Hematopoietic multipotent progenitor cell (in vitro differentiated cells): ENCODE measurements at regions not wholly inside any gene's neighbourhood (a gene's known extent, or its start where the extent isn't known, plus 50 kb on each side); places are given as distances from the start of the nearest gene placed in this dataset.
"Not testable (repeated sequence)": the region's sequence is repeated elsewhere in the genome, so short reads cannot be mapped to it uniquely, and the experiment has no call there.

Experiments used
- DNase-seq, 3 donors: peaks; one replicate each; pipeline ENCODE4 v3.0.0-alpha.2; 2011 to 2015; ENCODE audit warnings: low read depth in 2 of 3, low spot score in 2 of 3

GRCh38 chr2:242041816-242042215 lies 172.3 kb downstream of the RTP5 start:
- DNase-seq, result no peak

GRCh38 chr2:242043538-242044312 lies 174.2 kb downstream of the RTP5 start:
- no peak for DNase-seq

- no peak for DNase-seq
These were observed 174.7 kb downstream of the RTP5 start for GRCh38 chr2:242044313-242044590.

GRCh38 chr2:242045596-242046144 lies 176.1 kb downstream of the RTP5 start:
- DNase-seq, result not testable (repeated sequence)

GRCh38 chr2:242046206-242046826 lies 176.8 kb downstream of the RTP5 start:
- DNase-seq, result no peak

- DNase-seq, result no peak
These were observed 178.4 kb downstream of the RTP5 start for GRCh38 chr2:242047963-242048362.

GRCh38 chr2:242048479-242048878 lies 178.9 kb downstream of the RTP5 start:
- no peak for DNase-seq

GRCh38 chr2:242049492-242049891 lies 180.0 kb downstream of the RTP5 start:
- not testable (repeated sequence) for DNase-seq

- no peak for DNase-seq
These were observed 181.9 kb downstream of the RTP5 start for GRCh38 chr2:242051463-242051862.

- DNase-seq, result no peak
These were observed 182.9 kb downstream of the RTP5 start for GRCh38 chr2:242052421-242052820.

GRCh38 chr2:242053921-242054320 lies 184.4 kb downstream of the RTP5 start:
- DNase-seq, result no peak

- no peak for DNase-seq
These were observed 184.9 kb downstream of the RTP5 start for GRCh38 chr2:242054406-242054805.

GRCh38 chr2:242054881-242055801 lies 185.6 kb downstream of the RTP5 start:
- no peak for DNase-seq

GRCh38 chr2:242056026-242056425 lies 186.5 kb downstream of the RTP5 start:
- DNase-seq, result no peak

GRCh38 chr2:242056785-242057184 lies 187.3 kb downstream of the RTP5 start:
- no peak for DNase-seq

GRCh38 chr2:242057379-242058040 lies 188.0 kb downstream of the RTP5 start:
- DNase-seq, result no peak

GRCh38 chr2:242058116-242058680 lies 188.7 kb downstream of the RTP5 start:
- no peak for DNase-seq

GRCh38 chr2:242059566-242059965 lies 190.0 kb downstream of the RTP5 start:
- no peak for DNase-seq

GRCh38 chr2:242060212-242060835 lies 190.8 kb downstream of the RTP5 start:
- DNase-seq, result no peak

GRCh38 chr2:242061930-242062329 lies 192.4 kb downstream of the RTP5 start:
- not testable (repeated sequence) for DNase-seq
